DOHH2 (cell line): ENCODE measurements at regions not wholly inside any gene's neighbourhood (a gene's known extent, or its start where the extent isn't known, plus 50 kb on each side); places are given as distances from the start of the nearest gene placed in this dataset.

Experiments
- EZH2phosphoT487 ChIP-seq: fragments of 200-600 bp; sonication (generic); IDR thresholded peaks from 2 replicates; pipeline ENCODE4 v1.6.1; 2017; ENCODE audit warnings: borderline replicate concordance, mild to moderate bottlenecking, antibody characterized with exemption, low read length, moderate library complexity, mixed read lengths
- TF ChIP-seq, protein P1 (sequence below): fragments of 200-600 bp; sonication (generic); IDR thresholded peaks from one replicate; pipeline ENCODE4 v1.5.1; 2014; ENCODE audit warnings: antibody characterized with exemption, mild to moderate bottlenecking, low read depth, low read length; ENCODE audit not compliant: poor library complexity, severe bottlenecking

- TF ChIP-seq, protein P1, sequence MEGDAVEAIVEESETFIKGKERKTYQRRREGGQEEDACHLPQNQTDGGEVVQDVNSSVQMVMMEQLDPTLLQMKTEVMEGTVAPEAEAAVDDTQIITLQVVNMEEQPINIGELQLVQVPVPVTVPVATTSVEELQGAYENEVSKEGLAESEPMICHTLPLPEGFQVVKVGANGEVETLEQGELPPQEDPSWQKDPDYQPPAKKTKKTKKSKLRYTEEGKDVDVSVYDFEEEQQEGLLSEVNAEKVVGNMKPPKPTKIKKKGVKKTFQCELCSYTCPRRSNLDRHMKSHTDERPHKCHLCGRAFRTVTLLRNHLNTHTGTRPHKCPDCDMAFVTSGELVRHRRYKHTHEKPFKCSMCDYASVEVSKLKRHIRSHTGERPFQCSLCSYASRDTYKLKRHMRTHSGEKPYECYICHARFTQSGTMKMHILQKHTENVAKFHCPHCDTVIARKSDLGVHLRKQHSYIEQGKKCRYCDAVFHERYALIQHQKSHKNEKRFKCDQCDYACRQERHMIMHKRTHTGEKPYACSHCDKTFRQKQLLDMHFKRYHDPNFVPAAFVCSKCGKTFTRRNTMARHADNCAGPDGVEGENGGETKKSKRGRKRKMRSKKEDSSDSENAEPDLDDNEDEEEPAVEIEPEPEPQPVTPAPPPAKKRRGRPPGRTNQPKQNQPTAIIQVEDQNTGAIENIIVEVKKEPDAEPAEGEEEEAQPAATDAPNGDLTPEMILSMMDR, result no peak
- no peak for TF ChIP-seq EZH2phosphoT487
These were observed 502.8 kb downstream of the MN1 start for GRCh38 chr22:27298742-27299141.
